Erythroblast (primary cell): ENCODE measurements at regions not wholly inside any gene's neighbourhood (a gene's known extent, or its start where the extent isn't known, plus 50 kb on each side); places are given as distances from the start of the nearest gene placed in this dataset.

Experiments used
- GATA1 ChIP-seq: IDR thresholded peaks from 2 replicates; pipeline ENCODE4 v1.6.1; 2011; ENCODE audit warnings: low read depth, mild to moderate bottlenecking, control low read depth, low read length, moderate library complexity
- POLR2A ChIP-seq: IDR thresholded peaks from 2 replicates; pipeline ENCODE4 v1.6.1; 2011; ENCODE audit warnings: mild to moderate bottlenecking, low read length

GRCh38 chr9:74373348-74373747, 123.8 kb upstream of the RORB start:
- no peak for TF ChIP-seq POLR2A
- no peak for TF ChIP-seq GATA1
